ENCODE measurements at regions not wholly inside any gene's neighbourhood (a gene's known extent, or its start where the extent isn't known, plus 50 kb on each side); places are given as distances from the start of the nearest gene placed in this dataset.

- no peak for DNase-seq
- Histone ChIP-seq H3K36me3 (replicated peaks) (no peaks in the 10 kb centered on the region), H3K27ac (no peak overlapping the region), H3K27me3 (replicated peaks) (no peaks in the 10 kb centered on the region), H3K4me3 (ENCODE audit: low read depth, low read length) (no peak overlapping the region)
- in situ Hi-C loops (cut with HindIII; ENCODE audit: low pct_ligation_motif_present, low sequenced_read_pairs) = no loop called here
- no peak for TF ChIP-seq CTCF (IDR thresholded peaks at IDR 0.05; ENCODE audit: low read depth, low read length, missing control alignments)
Observed at GRCh38 chr15:98397419-98397818, 250.9 kb upstream of the IGF1R start.

GRCh38 chr15:98398056-98398455 is 250.3 kb upstream of the IGF1R start:
- in situ Hi-C loops (cut with HindIII; ENCODE audit: low pct_ligation_motif_present, low sequenced_read_pairs) = no loop called here
- H3K4me3 ChIP-seq (ENCODE audit: low read depth, low read length) = no peak overlapping the region
- TF ChIP-seq CTCF (IDR thresholded peaks at IDR 0.05; ENCODE audit: low read depth, low read length, missing control alignments) = no peak
- no peaks in the 10 kb centered on the region for H3K36me3 ChIP-seq (replicated peaks)
- H3K27me3 ChIP-seq (replicated peaks) = no peaks in the 10 kb centered on the region
- no peak overlapping the region for H3K27ac ChIP-seq
- no peak for DNase-seq

- TF ChIP-seq CTCF (IDR thresholded peaks at IDR 0.05; ENCODE audit: low read depth, low read length, missing control alignments) = no peak
- Histone ChIP-seq H3K27ac (no peak overlapping the region), H3K4me3 (ENCODE audit: low read depth, low read length) (no peak overlapping the region), H3K27me3 (replicated peaks) (no peaks in the 10 kb centered on the region), H3K36me3 (replicated peaks) (no peaks in the 10 kb centered on the region)
- in situ Hi-C loops (cut with HindIII; ENCODE audit: low pct_ligation_motif_present, low sequenced_read_pairs) = no loop called here
- no peak for DNase-seq
Observed at GRCh38 chr15:98398886-98399285, 249.5 kb upstream of the IGF1R start.

GRCh38 chr15:98400120-98400519 is 248.2 kb upstream of the IGF1R start:
- in situ Hi-C loops (cut with HindIII; ENCODE audit: low pct_ligation_motif_present, low sequenced_read_pairs) = no loop called here
- Histone ChIP-seq H3K27ac (no peak overlapping the region), H3K4me3 (ENCODE audit: low read depth, low read length) (no peak overlapping the region), H3K36me3 (replicated peaks) (no peaks in the 10 kb centered on the region), H3K27me3 (replicated peaks) (no peaks in the 10 kb centered on the region)
- no peak for DNase-seq
- no peak for TF ChIP-seq CTCF (IDR thresholded peaks at IDR 0.05; ENCODE audit: low read depth, low read length, missing control alignments)

- Histone ChIP-seq H3K27ac (no peak overlapping the region), H3K4me3 (ENCODE audit: low read depth, low read length) (no peak overlapping the region), H3K36me3 (replicated peaks) (no peaks in the 10 kb centered on the region), H3K27me3 (replicated peaks) (no peaks in the 10 kb centered on the region)
- TF ChIP-seq CTCF (IDR thresholded peaks at IDR 0.05; ENCODE audit: low read depth, low read length, missing control alignments) = no peak
- in situ Hi-C loops (cut with HindIII; ENCODE audit: low pct_ligation_motif_present, low sequenced_read_pairs) = no loop called here
- no peak for DNase-seq
Observed at GRCh38 chr15:98401029-98401428, 247.3 kb upstream of the IGF1R start.

- no peak overlapping the region for H3K4me3 ChIP-seq (ENCODE audit: low read depth, low read length)
- no peak overlapping the region for H3K27ac ChIP-seq
- in situ Hi-C loops (cut with HindIII; ENCODE audit: low pct_ligation_motif_present, low sequenced_read_pairs) = no loop called here
- no peak for DNase-seq
- H3K36me3 ChIP-seq (replicated peaks) = no peaks in the 10 kb centered on the region
- no peak for TF ChIP-seq CTCF (IDR thresholded peaks at IDR 0.05; ENCODE audit: low read depth, low read length, missing control alignments)
- no peaks in the 10 kb centered on the region for H3K27me3 ChIP-seq (replicated peaks)
Observed at GRCh38 chr15:98402486-98402885, 245.9 kb upstream of the IGF1R start.
